22Rv1 (cell line): ENCODE measurements at regions not wholly inside any gene's neighbourhood (a gene's known extent, or its start where the extent isn't known, plus 50 kb on each side); places are given as distances from the start of the nearest gene placed in this dataset.

Experiments used
- ZFX ChIP-seq: fragments of 450-650 bp; IDR thresholded peaks from 2 replicates; pipeline ENCODE4 v1.6.1; 2017; ENCODE audit warnings: antibody characterized with exemption, borderline replicate concordance
- TF ChIP-seq, protein P1 (sequence below): fragments of 450-650 bp; IDR thresholded peaks from 2 replicates; pipeline ENCODE4 v1.5.1; 2017; ENCODE audit warnings: mild to moderate bottlenecking

DNA sequence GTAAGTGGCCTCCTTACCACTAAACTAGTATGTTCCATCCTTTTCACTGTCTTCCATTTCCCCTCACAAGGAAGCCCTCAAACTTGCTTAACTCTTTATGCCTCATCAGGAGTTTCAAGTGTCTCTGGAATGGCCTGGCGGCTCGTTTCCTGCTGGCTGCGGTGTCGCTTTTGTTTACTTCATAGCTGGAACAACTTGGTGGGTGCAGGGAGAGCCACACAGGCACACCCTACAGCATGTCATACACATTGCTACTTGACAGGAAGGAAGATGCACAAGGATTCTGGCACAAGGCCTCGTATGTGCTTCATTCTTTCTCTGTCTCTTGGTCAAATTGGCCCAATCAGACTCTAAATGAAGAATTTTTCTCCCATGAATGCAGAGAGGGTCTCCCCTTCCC lies 488.3 kb downstream of the FOXO1 start:
- TF ChIP-seq, protein P1, sequence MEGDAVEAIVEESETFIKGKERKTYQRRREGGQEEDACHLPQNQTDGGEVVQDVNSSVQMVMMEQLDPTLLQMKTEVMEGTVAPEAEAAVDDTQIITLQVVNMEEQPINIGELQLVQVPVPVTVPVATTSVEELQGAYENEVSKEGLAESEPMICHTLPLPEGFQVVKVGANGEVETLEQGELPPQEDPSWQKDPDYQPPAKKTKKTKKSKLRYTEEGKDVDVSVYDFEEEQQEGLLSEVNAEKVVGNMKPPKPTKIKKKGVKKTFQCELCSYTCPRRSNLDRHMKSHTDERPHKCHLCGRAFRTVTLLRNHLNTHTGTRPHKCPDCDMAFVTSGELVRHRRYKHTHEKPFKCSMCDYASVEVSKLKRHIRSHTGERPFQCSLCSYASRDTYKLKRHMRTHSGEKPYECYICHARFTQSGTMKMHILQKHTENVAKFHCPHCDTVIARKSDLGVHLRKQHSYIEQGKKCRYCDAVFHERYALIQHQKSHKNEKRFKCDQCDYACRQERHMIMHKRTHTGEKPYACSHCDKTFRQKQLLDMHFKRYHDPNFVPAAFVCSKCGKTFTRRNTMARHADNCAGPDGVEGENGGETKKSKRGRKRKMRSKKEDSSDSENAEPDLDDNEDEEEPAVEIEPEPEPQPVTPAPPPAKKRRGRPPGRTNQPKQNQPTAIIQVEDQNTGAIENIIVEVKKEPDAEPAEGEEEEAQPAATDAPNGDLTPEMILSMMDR, result no peak
- no peak for TF ChIP-seq ZFX
